Stomach (tissue), 8 donors: ENCODE measurements at regions not wholly inside any gene's neighbourhood (a gene's known extent, or its start where the extent isn't known, plus 50 kb on each side); places are given as distances from the start of the nearest gene placed in this dataset.
A peak's percentile ranks its signal among the peaks of the same experiment; 100 is the strongest.

ENCODE experiments used
- DNase-seq, 2 donors: peaks; one replicate each; pipeline versions ENCODE4 v3.0.0 to v3.0.0-alpha.2; 2013 to 2019
- H3K27ac ChIP-seq, 5 donors: fragments of 200-600 bp in 4 of 5; sonication (generic) in 4 of 5; one replicate each; pipeline ENCODE4 v1.5.1; 2013 to 2019; ENCODE audit warnings: mild to moderate bottlenecking in 1 of 5, moderate library complexity in 1 of 5
- H3K27me3 ChIP-seq, 3 donors: fragments of 200-600 bp; sonication (generic); one replicate each; pipeline ENCODE4 v1.5.1; 2017 to 2019; ENCODE audit warnings: mixed run types in 1 of 3
- H3K36me3 ChIP-seq, 4 donors: fragments of 200-600 bp; sonication (generic); 1 replicate in 3 of 4; 2 replicates in 1 of 4; pipeline ENCODE4 v1.5.1; 2016 to 2019
- H3K4me1 ChIP-seq, 4 donors: fragments of 200-600 bp; sonication (generic); one replicate each; pipeline ENCODE4 v1.5.1; 2016 to 2019
- H3K4me3 ChIP-seq, 4 donors: fragments of 200-600 bp; sonication (generic) in 3 of 4; one replicate each; pipeline ENCODE4 v1.5.1; 2016 to 2019; ENCODE audit warnings: mild to moderate bottlenecking in 1 of 4
- H3K9me3 ChIP-seq, 4 donors: fragments of 200-600 bp; sonication (generic); one replicate each; pipeline ENCODE4 v1.5.1; 2016 to 2019
- EP300 ChIP-seq: sonication (generic); formaldehyde crosslinking; IDR thresholded peaks from one replicate; pipeline ENCODE4 v1.6.1; 2017; ENCODE audit warnings: antibody characterized with exemption
- POLR2A ChIP-seq, 4 donors: fragments of 450-650 bp; IDR thresholded peaks; one replicate each; pipeline ENCODE4 v1.6.1; 2016; ENCODE audit warnings: antibody characterized with exemption in 4 of 4, control low read depth in 2 of 4, mild to moderate bottlenecking in 1 of 4, moderate library complexity in 1 of 4
- POLR2AphosphoS5 ChIP-seq, 3 donors: sonication (generic); formaldehyde crosslinking; IDR thresholded peaks; one replicate each; pipeline ENCODE4 v1.6.1; 2016; ENCODE audit warnings: antibody characterized with exemption in 3 of 3
- WGBS, 5 donors: extraction: QIAGEN DNeasy Blood & Tissue Kit in 3 of 5; methylation state at CpG; one replicate each; pipeline versions ENCODE4 v1.1.5 to v1.1.7; 2013 to 2018; 5-methylcytosine and 5-hydroxymethylcytosine counted together
- intact Hi-C: fragments of 100-400 bp; cut with DNase I; formaldehyde crosslinking; loops from one replicate; pipeline ENCODE4 v1.15.1; 2023; ENCODE audit warnings: low total_unique reads
- TF ChIP-seq, protein P1 (sequence below), 7 experiments: fragments of 450-650 bp in 4 of 7; fragments of 200-600 bp in 3 of 7; sonication (generic) in 3 of 7; IDR thresholded peaks; one replicate each; pipeline ENCODE4 v1.5.1; 2016 to 2019; ENCODE audit warnings: antibody characterized with exemption in 7 of 7, control low read depth in 2 of 7, mild to moderate bottlenecking in 1 of 7
- donor health status: healthy with polysubstance abuse.
- donor health status: Bipolar disorder and iron deficiency.
- donor health status: healthy.

GRCh38 chr4:23153076-23153475, 460.3 kb downstream of the GBA3 start:
- no peak for DNase-seq
- no peak for TF ChIP-seq EP300
- TF ChIP-seq, protein P1, sequence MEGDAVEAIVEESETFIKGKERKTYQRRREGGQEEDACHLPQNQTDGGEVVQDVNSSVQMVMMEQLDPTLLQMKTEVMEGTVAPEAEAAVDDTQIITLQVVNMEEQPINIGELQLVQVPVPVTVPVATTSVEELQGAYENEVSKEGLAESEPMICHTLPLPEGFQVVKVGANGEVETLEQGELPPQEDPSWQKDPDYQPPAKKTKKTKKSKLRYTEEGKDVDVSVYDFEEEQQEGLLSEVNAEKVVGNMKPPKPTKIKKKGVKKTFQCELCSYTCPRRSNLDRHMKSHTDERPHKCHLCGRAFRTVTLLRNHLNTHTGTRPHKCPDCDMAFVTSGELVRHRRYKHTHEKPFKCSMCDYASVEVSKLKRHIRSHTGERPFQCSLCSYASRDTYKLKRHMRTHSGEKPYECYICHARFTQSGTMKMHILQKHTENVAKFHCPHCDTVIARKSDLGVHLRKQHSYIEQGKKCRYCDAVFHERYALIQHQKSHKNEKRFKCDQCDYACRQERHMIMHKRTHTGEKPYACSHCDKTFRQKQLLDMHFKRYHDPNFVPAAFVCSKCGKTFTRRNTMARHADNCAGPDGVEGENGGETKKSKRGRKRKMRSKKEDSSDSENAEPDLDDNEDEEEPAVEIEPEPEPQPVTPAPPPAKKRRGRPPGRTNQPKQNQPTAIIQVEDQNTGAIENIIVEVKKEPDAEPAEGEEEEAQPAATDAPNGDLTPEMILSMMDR (IDR thresholded peaks at IDR 0.05), result no peak
- TF ChIP-seq POLR2A (IDR thresholded peaks at IDR 0.05), result no peak
- TF ChIP-seq POLR2AphosphoS5 (IDR thresholded peaks at IDR 0.05), result no peak
- no peaks in the 10 kb centered on the region for H3K4me1 ChIP-seq
- no peaks in the 10 kb centered on the region for H3K9me3 ChIP-seq
- H3K27ac ChIP-seq, result no peak overlapping the region
- no peaks in the 10 kb centered on the region for H3K36me3 ChIP-seq
- no peaks in the 10 kb centered on the region for H3K27me3 ChIP-seq
- H3K4me3 ChIP-seq, result no peak overlapping the region
- intact Hi-C loops, result no loop called here
- 53 to 71% (median 69%) methylated on average over 2 of the region's 2 CpGs for WGBS, 5 donors

GRCh38 chr4:23149815-23150214, 457.1 kb downstream of the GBA3 start:
- no peak for DNase-seq
- no peaks in the 10 kb centered on the region for H3K36me3 ChIP-seq
- H3K4me1 ChIP-seq, result no peaks in the 10 kb centered on the region
- no peak overlapping the region for H3K4me3 ChIP-seq
- TF ChIP-seq POLR2AphosphoS5 (IDR thresholded peaks at IDR 0.05) (no peak), POLR2A (IDR thresholded peaks at IDR 0.05) (no peak), EP300 (no peak)
- TF ChIP-seq, protein P1 (IDR thresholded peaks at IDR 0.05), result no peak
- WGBS, 5 donors, result 89 to 95% (median 94%) methylated on average over 4 of the region's 4 CpGs
- no peaks in the 10 kb centered on the region for H3K9me3 ChIP-seq
- intact Hi-C loops, result no loop called here
- no peaks in the 10 kb centered on the region for H3K27me3 ChIP-seq
- no peak overlapping the region for H3K27ac ChIP-seq

- no peak overlapping the region for H3K4me3 ChIP-seq
- H3K4me1 ChIP-seq, result no peaks in the 10 kb centered on the region
- intact Hi-C loops, result no loop called here
- TF ChIP-seq POLR2AphosphoS5 (IDR thresholded peaks at IDR 0.05), result no peak
- H3K27ac ChIP-seq, result no peak overlapping the region
- no peaks in the 10 kb centered on the region for H3K36me3 ChIP-seq
- DNase-seq, result no peak
- H3K27me3 ChIP-seq, result no peaks in the 10 kb centered on the region
- H3K9me3 ChIP-seq, result no peaks in the 10 kb centered on the region
Measured at GRCh38 chr4:23144707-23145106, 452.0 kb downstream of the GBA3 start.

DNA sequence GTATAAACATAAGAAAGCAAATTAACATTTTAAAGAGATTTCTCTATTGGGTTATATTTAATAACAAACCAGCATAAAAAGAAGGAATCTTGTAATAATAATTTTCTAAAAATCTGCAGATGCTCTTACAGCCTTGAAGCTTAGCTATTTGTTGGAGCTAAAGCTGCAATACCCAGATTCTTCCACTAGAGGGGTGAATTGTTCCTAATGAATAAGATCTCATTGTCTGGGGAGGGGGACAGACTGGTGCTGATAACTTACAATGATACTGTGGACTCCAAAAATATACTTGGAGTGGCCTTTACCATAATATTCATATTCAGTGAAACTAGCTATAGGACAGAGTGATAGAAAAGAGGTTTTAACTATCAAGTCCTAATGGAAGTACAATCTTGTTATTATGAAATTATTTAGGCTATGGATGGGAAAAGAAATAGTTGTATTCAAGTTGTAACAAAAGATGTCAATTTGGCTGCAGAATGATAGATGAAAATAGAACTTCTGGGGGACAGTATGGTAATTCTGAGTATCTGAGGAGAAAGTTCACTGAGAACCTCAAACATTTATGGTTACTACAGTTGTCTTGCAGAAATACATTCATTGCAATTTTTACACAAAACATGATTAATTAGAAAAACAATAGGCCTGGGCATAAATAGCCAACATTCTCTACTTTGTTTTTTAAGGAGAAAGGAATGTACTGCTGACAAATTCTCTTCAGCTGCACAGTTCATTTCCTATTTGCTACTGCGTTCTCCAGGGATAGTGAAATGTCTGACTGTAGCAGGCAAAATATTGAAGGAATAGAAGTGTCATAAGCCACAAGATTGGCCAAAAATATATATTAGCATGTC, 443.3 kb downstream of the GBA3 start:
- Histone ChIP-seq H3K36me3 (no peaks in the 10 kb centered on the region), H3K27me3 (no peaks in the 10 kb centered on the region), H3K27ac (no peak overlapping the region), H3K4me3 (no peak overlapping the region), H3K4me1 (no peaks in the 10 kb centered on the region), H3K9me3 (no peaks in the 10 kb centered on the region)
- intact Hi-C loops, result no loop called here
- WGBS, 5 donors, result 74 to 92% (median 77%) methylated on average over 1 of the region's 1 CpG
- peak in 1 of 2 donors; percentile 62 for DNase-seq
- TF ChIP-seq, protein P1 (IDR thresholded peaks at IDR 0.05), result peak in 4 of 7 experiments; percentile 65 to 81 (median 68)
- TF ChIP-seq POLR2AphosphoS5 (IDR thresholded peaks at IDR 0.05), result no peak

- DNase-seq, result no peak
- H3K36me3 ChIP-seq, result no peaks in the 10 kb centered on the region
- no peaks in the 10 kb centered on the region for H3K27me3 ChIP-seq
- no peak overlapping the region for H3K4me3 ChIP-seq
- no peak overlapping the region for H3K27ac ChIP-seq
- intact Hi-C loops, result no loop called here
- no peak for TF ChIP-seq POLR2AphosphoS5 (IDR thresholded peaks at IDR 0.05)
- 71 to 89% (median 77%) methylated on average over 2 of the region's 2 CpGs for WGBS, 5 donors
- no peaks in the 10 kb centered on the region for H3K9me3 ChIP-seq
- no peaks in the 10 kb centered on the region for H3K4me1 ChIP-seq
Measured at GRCh38 chr4:23134331-23134730, 441.6 kb downstream of the GBA3 start.
